MM.1S (cell line): ENCODE measurements at regions not wholly inside any gene's neighbourhood (a gene's known extent, or its start where the extent isn't known, plus 50 kb on each side); places are given as distances from the start of the nearest gene placed in this dataset.

Source experiments
- DNase-seq: peaks from one replicate; pipeline ENCODE4 v3.0.0-alpha.2; 2015
- H2AFZ ChIP-seq: fragments of 300-600 bp; sonication (generic); 2 replicates; pipeline ENCODE4 v1.6.0; 2016; ENCODE audit warnings: antibody characterized with exemption, low read length
- H3F3A ChIP-seq: fragments of 300-600 bp; sonication (generic); 2 replicates; pipeline ENCODE4 v1.6.1; 2016; ENCODE audit warnings: mild to moderate bottlenecking, antibody characterized with exemption, low read length, moderate library complexity, mixed read lengths; ENCODE audit not compliant: insufficient read depth
- H3K27ac ChIP-seq: fragments of 300-600 bp; sonication (generic); 2 replicates; pipeline ENCODE4 v1.5.1; 2016; ENCODE audit warnings: mild to moderate bottlenecking, low read length
- H3K27me3 ChIP-seq: fragments of 300-600 bp; sonication (generic); replicated peaks from 2 replicates; pipeline ENCODE4 v1.6.0; 2016; ENCODE audit warnings: low read length; ENCODE audit not compliant: insufficient read depth
- H3K36me3 ChIP-seq: fragments of 300-600 bp; sonication (generic); replicated peaks from 2 replicates; pipeline ENCODE4 v1.6.1; 2016; ENCODE audit warnings: mild to moderate bottlenecking, low read length, mixed read lengths; ENCODE audit not compliant: insufficient read depth
- H3K4me1 ChIP-seq: fragments of 300-600 bp; sonication (generic); 2 replicates; pipeline ENCODE4 v1.6.1; 2016; ENCODE audit warnings: low read length, mixed read lengths
- H3K4me2 ChIP-seq: fragments of 300-600 bp; sonication (generic); 2 replicates; pipeline ENCODE4 v1.6.0; 2016; ENCODE audit warnings: low read depth, low read length
- H3K4me3 ChIP-seq: fragments of 300-600 bp; sonication (generic); 2 replicates; pipeline ENCODE4 v1.5.1; 2016; ENCODE audit warnings: low read length, mixed read lengths
- H3K79me2 ChIP-seq: fragments of 300-600 bp; sonication (generic); 2 replicates; pipeline ENCODE4 v1.6.1; 2016; ENCODE audit warnings: mixed run types, low read length, mixed read lengths
- H3K9ac ChIP-seq: fragments of 300-600 bp; sonication (generic); 2 replicates; pipeline ENCODE4 v1.6.1; 2016; ENCODE audit warnings: low read length, mixed read lengths
- H3K9me2 ChIP-seq: fragments of 300-600 bp; sonication (generic); replicated peaks from 2 replicates; pipeline ENCODE4 v1.6.1; 2016; ENCODE audit warnings: mild to moderate bottlenecking, low read length, mixed read lengths; ENCODE audit not compliant: insufficient read depth
- H3K9me3 ChIP-seq: fragments of 300-600 bp; sonication (generic); replicated peaks from 2 replicates; pipeline ENCODE4 v1.6.1; 2016; ENCODE audit warnings: mild to moderate bottlenecking, low read length, mixed read lengths; ENCODE audit not compliant: insufficient read depth
- H4K20me1 ChIP-seq: fragments of 300-600 bp; sonication (generic); 2 replicates; pipeline ENCODE4 v1.6.1; 2016; ENCODE audit warnings: mild to moderate bottlenecking, low read length, moderate library complexity, mixed read lengths; ENCODE audit not compliant: insufficient read depth
- EZH2 ChIP-seq: fragments of 300-600 bp; sonication (generic); optimal IDR thresholded peaks from 2 replicates; pipeline ENCODE3; 2017; ENCODE audit warnings: low read depth, mild to moderate bottlenecking, antibody characterized with exemption, low read length, mixed read lengths
- EZH2phosphoT487 ChIP-seq: fragments of 300-600 bp; sonication (generic); IDR thresholded peaks from 2 replicates; pipeline ENCODE4 v1.6.1; 2018; ENCODE audit warnings: antibody characterized with exemption, low read length
- TF ChIP-seq, protein P1 (sequence below): fragments of 300-600 bp; sonication (generic); IDR thresholded peaks from 2 replicates; pipeline ENCODE4 v1.5.1; 2016; ENCODE audit warnings: antibody characterized with exemption, low read length, mixed read lengths

DNA sequence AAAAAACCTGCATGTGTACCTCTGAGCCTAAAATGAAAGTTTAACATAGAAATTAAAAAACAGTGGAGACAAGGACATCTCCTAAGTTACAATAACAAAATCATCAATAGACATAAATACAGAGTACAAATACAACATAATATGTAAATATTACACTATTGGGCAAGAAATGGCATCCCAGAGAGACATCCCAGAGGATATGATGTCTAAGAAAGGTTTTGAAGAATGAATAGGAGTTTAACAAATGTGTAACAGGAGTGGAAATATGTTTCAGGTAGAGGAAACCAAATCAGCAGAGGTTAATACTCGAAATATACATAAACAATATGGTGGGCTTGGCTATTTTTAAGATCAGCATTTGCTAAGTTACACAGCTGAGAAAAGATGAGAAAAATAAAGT is 447.7 kb upstream of the MAF start:
- Histone ChIP-seq H3K79me2 (no peaks in the 10 kb centered on the region), H3K36me3 (no peaks in the 10 kb centered on the region), H3K4me2 (no peak overlapping the region), H3K4me1 (no peaks in the 10 kb centered on the region), H3K27ac (no peak overlapping the region), H3K4me3 (no peak overlapping the region), H3K9me3 (no peaks in the 10 kb centered on the region), H4K20me1 (no peaks in the 10 kb centered on the region), H3K27me3 (no peaks in the 10 kb centered on the region), H3F3A (no peaks in the 10 kb centered on the region), H2AFZ (no peak overlapping the region), H3K9ac (no peak overlapping the region), H3K9me2 (no peaks in the 10 kb centered on the region)
- DNase-seq: no peak
- no peak for TF ChIP-seq EZH2
- TF ChIP-seq, protein P1, sequence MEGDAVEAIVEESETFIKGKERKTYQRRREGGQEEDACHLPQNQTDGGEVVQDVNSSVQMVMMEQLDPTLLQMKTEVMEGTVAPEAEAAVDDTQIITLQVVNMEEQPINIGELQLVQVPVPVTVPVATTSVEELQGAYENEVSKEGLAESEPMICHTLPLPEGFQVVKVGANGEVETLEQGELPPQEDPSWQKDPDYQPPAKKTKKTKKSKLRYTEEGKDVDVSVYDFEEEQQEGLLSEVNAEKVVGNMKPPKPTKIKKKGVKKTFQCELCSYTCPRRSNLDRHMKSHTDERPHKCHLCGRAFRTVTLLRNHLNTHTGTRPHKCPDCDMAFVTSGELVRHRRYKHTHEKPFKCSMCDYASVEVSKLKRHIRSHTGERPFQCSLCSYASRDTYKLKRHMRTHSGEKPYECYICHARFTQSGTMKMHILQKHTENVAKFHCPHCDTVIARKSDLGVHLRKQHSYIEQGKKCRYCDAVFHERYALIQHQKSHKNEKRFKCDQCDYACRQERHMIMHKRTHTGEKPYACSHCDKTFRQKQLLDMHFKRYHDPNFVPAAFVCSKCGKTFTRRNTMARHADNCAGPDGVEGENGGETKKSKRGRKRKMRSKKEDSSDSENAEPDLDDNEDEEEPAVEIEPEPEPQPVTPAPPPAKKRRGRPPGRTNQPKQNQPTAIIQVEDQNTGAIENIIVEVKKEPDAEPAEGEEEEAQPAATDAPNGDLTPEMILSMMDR: no peak
- TF ChIP-seq EZH2phosphoT487: no peak

DNA sequence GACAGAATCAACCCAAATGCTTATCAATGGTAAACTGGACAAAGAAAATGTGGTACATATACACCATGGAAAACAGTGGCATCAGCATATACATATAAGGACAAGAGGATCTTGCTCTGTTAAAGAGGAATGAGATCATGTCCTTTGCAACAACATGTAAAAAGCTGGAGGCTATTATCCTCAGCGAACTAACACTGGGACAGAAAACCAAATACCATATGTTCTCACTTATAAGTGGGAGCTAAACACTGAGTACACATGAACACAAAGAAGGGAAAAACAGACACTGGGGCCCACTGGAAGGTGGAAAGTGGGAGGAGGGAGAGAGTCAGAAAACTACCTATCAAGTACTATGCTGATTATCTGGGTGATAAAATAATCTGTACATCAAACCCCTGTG is 447.3 kb upstream of the MAF start:
- DNase-seq: no peak
- no peaks in the 10 kb centered on the region for H3K9me3 ChIP-seq
- H3K27me3 ChIP-seq: no peaks in the 10 kb centered on the region
- no peak overlapping the region for H3K27ac ChIP-seq
- H3K4me2 ChIP-seq: no peak overlapping the region
- H3K4me3 ChIP-seq: no peak overlapping the region
- H3K9me2 ChIP-seq: no peaks in the 10 kb centered on the region
- no peak overlapping the region for H2AFZ ChIP-seq
- H4K20me1 ChIP-seq: no peaks in the 10 kb centered on the region
- H3K9ac ChIP-seq: no peak overlapping the region
- H3K79me2 ChIP-seq: no peaks in the 10 kb centered on the region
- H3K4me1 ChIP-seq: no peaks in the 10 kb centered on the region
- no peak for TF ChIP-seq EZH2
- TF ChIP-seq, protein P1: no peak
- TF ChIP-seq EZH2phosphoT487: no peak
- H3K36me3 ChIP-seq: no peaks in the 10 kb centered on the region
- H3F3A ChIP-seq: no peaks in the 10 kb centered on the region

DNA sequence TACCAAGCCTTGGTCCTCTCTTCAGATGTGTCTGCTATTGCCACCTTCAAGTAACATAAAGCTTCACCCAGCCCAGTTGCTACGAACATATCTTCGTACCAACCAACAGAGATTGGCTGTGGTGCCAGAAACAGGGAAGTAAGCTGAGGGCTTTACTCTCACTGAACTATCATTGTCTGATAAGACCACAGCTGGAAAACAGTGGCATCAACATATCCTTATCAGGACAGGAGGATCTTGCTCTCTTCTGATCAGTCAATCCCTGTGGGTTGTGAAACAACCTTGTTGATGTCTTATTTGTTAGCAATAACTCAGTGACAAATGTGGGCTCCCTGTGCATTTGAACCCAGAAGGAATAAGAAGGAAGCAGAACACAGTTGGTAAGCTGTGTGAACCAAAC is 446.3 kb upstream of the MAF start:
- H2AFZ ChIP-seq: no peak overlapping the region
- no peak overlapping the region for H3K4me2 ChIP-seq
- no peaks in the 10 kb centered on the region for H4K20me1 ChIP-seq
- H3K9me3 ChIP-seq: no peaks in the 10 kb centered on the region
- H3K9ac ChIP-seq: no peak overlapping the region
- H3K27ac ChIP-seq: no peak overlapping the region
- no peaks in the 10 kb centered on the region for H3K79me2 ChIP-seq
- H3K36me3 ChIP-seq: no peaks in the 10 kb centered on the region
- no peak for DNase-seq
- no peaks in the 10 kb centered on the region for H3K9me2 ChIP-seq
- no peaks in the 10 kb centered on the region for H3K27me3 ChIP-seq
- H3K4me3 ChIP-seq: no peak overlapping the region
- no peaks in the 10 kb centered on the region for H3K4me1 ChIP-seq
- H3F3A ChIP-seq: no peaks in the 10 kb centered on the region
- TF ChIP-seq EZH2 (no peak), EZH2phosphoT487 (no peak)
- TF ChIP-seq, protein P1: no peak
